Transverse colon (tissue), 4 donors: ENCODE measurements at regions not wholly inside any gene's neighbourhood (a gene's known extent, or its start where the extent isn't known, plus 50 kb on each side); places are given as distances from the start of the nearest gene placed in this dataset.

Experiments used
- DNase-seq: peaks from one replicate; pipeline ENCODE4 v3.0.0-alpha.2; 2019
- H3K27ac ChIP-seq, 4 donors: fragments of 200-600 bp; sonication (generic); 2 replicates each; pipeline ENCODE4 v1.5.1; 2016 to 2018; ENCODE audit warnings: inconsistent platforms in 4 of 4
- H3K27me3 ChIP-seq: fragments of 200-600 bp; sonication (generic); 2 replicates; pipeline ENCODE4 v1.5.1; 2017; ENCODE audit warnings: inconsistent platforms
- H3K36me3 ChIP-seq, 4 donors: fragments of 200-600 bp; sonication (generic); 2 replicates each; pipeline ENCODE4 v1.5.1; 2017 to 2019; ENCODE audit warnings: inconsistent platforms in 4 of 4
- H3K4me1 ChIP-seq, 4 donors: fragments of 200-600 bp; sonication (generic); 2 replicates each; pipeline ENCODE4 v1.5.1; 2017 to 2020; ENCODE audit warnings: inconsistent platforms in 4 of 4
- H3K4me3 ChIP-seq, 4 donors: fragments of 200-600 bp; sonication (generic); 1 replicate in 1 of 4; 2 replicates in 3 of 4; pipeline versions ENCODE4 v1.5.1 to v1.6.1; 2017 to 2019; ENCODE audit warnings: inconsistent platforms in 4 of 4
- H3K9me3 ChIP-seq, 2 donors: fragments of 200-600 bp; sonication (generic); 2 replicates each; pipeline ENCODE4 v1.5.1; 2017 to 2019; ENCODE audit warnings: inconsistent platforms in 2 of 2
- EP300 ChIP-seq: sonication (generic); formaldehyde crosslinking; IDR thresholded peaks from one replicate; pipeline ENCODE4 v1.6.1; 2017; ENCODE audit warnings: antibody characterized with exemption, low read depth
- POLR2A ChIP-seq: fragments of 450-650 bp; IDR thresholded peaks from one replicate; pipeline ENCODE4 v1.6.1; 2016; ENCODE audit warnings: antibody characterized with exemption, mild to moderate bottlenecking, moderate library complexity
- POLR2AphosphoS5 ChIP-seq, 3 donors: sonication (generic); formaldehyde crosslinking; IDR thresholded peaks; one replicate each; pipeline ENCODE4 v1.6.1; 2016; ENCODE audit warnings: antibody characterized with exemption in 3 of 3
- WGBS, 2 donors: methylation state at CpG; one replicate each; pipeline ENCODE4 v1.1.5; 2018; ENCODE audit warnings: low coverage in 1 of 2; 5-methylcytosine and 5-hydroxymethylcytosine counted together
- in situ Hi-C, 4 donors: fragments of 200-750 bp; cut with MboI; loops; one replicate each; pipeline versions ENCODE4 v1.15.0 to v1.15.1; 2017; ENCODE audit warnings: low sequenced_read_pairs in 3 of 4, low pct_ligation_motif_present in 1 of 4, low pct_unique_long_range_greater_than_20kb in 1 of 4
- intact Hi-C: fragments of 100-400 bp; cut with DNase I; formaldehyde crosslinking; loops from one replicate; pipeline ENCODE4 v1.15.1; 2023; ENCODE audit warnings: low total_unique reads
- TF ChIP-seq, protein P1 (sequence below), 5 experiments: fragments of 200-600 bp in 3 of 5; fragments of 450-650 bp in 2 of 5; sonication (generic) in 3 of 5; IDR thresholded peaks; 1 replicate in 2 of 5; 2 replicates in 3 of 5; pipeline ENCODE4 v1.5.1; 2016 to 2017; ENCODE audit warnings: antibody characterized with exemption in 5 of 5, inconsistent platforms in 3 of 5, mild to moderate bottlenecking in 2 of 5, moderate library complexity in 1 of 5

DNA sequence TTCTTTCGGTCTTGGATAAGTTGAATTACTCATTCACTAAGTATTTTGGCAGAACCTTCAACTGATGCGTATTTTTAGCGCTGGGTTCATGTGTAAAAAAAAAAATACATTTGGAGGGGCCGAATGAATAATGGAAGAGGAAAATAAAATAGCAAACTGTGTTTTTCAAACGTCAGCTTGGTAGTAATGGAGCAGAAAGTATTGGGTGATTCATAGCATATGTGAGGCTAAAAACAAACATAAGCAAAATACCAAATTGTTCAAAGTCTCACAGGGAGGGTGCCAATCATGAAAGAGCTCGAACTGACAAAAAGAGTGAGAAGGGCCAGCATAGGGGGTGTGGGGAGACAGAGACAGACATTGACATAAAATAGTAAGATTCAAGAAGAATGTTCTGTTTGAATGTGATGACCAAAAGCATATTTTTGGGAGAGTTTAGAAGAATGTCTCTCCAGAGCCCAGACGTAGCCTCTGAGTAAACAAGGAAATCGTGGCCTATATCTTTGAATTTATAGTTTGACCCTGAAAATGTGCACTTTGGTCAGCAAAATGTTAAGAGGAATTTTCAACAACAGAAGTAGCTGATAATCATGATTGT, 174.9 kb upstream of the HMHB1 start:
- in situ Hi-C loops = no loop called here
- Histone ChIP-seq H3K27me3 (no peaks in the 10 kb centered on the region), H3K4me3 (no peak overlapping the region), H3K36me3 (no peaks in the 10 kb centered on the region), H3K27ac (no peak overlapping the region), H3K9me3 (no peaks in the 10 kb centered on the region), H3K4me1 (peaks cover 0 to 7% (median 2%) of the 10 kb centered on the region in 4 donors)
- DNase-seq = no peak
- intact Hi-C loops = no loop called here
- TF ChIP-seq POLR2AphosphoS5 (IDR thresholded peaks at IDR 0.05) = no peak
- no peak for TF ChIP-seq POLR2A
- TF ChIP-seq, protein P1, sequence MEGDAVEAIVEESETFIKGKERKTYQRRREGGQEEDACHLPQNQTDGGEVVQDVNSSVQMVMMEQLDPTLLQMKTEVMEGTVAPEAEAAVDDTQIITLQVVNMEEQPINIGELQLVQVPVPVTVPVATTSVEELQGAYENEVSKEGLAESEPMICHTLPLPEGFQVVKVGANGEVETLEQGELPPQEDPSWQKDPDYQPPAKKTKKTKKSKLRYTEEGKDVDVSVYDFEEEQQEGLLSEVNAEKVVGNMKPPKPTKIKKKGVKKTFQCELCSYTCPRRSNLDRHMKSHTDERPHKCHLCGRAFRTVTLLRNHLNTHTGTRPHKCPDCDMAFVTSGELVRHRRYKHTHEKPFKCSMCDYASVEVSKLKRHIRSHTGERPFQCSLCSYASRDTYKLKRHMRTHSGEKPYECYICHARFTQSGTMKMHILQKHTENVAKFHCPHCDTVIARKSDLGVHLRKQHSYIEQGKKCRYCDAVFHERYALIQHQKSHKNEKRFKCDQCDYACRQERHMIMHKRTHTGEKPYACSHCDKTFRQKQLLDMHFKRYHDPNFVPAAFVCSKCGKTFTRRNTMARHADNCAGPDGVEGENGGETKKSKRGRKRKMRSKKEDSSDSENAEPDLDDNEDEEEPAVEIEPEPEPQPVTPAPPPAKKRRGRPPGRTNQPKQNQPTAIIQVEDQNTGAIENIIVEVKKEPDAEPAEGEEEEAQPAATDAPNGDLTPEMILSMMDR (IDR thresholded peaks at IDR 0.05) = no peak
- TF ChIP-seq EP300 = no peak
- 41 to 49% methylated on average over 8 of the region's 8 CpGs for WGBS, 2 donors

- DNase-seq = no peak
- WGBS, 2 donors = 75 to 76% methylated on average over 1 to 2 of the region's 2 CpGs
- Histone ChIP-seq H3K9me3 (no peaks in the 10 kb centered on the region), H3K36me3 (no peaks in the 10 kb centered on the region), H3K4me1 (peaks cover 0 to 7% (median 2%) of the 10 kb centered on the region in 4 donors), H3K27me3 (no peaks in the 10 kb centered on the region), H3K27ac (no peak overlapping the region), H3K4me3 (no peak overlapping the region)
- intact Hi-C loops (no loop called here), in situ Hi-C loops (no loop called here)
- no peak for TF ChIP-seq POLR2A
- no peak for TF ChIP-seq POLR2AphosphoS5 (IDR thresholded peaks at IDR 0.05)
- TF ChIP-seq, protein P1 (IDR thresholded peaks at IDR 0.05) = no peak
- TF ChIP-seq EP300 = no peak
Observed at GRCh38 chr5:143635888-143636287, 176.1 kb upstream of the HMHB1 start.

DNA sequence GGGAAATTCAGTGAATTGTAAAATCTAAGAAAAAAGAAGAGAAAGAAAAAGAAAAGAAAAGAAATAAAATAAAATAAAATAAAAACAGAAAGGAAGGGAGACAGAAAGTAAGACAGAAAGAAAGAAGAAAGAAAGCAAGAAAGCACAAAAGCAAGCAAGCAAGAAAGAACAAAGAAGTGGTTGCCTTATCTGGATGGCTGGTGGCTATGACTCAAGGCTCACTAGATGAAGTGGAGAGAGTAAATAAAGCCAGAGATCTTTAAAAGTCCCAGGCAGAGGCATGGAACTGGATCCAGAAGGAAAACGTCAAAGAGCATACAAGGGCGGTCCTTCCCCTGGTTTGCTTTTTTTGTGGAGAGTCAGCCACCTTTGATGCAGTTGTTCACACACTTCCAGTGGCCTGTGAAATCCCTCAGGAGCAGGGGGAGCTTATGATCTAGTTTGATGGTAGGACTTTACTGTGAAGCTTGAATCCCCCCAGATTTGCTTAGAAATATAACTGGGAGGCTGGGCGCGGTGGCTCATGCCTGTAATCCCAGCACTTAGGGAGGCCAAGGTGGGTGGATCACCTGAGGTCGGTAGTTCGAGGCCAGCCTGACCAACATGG, 176.7 kb upstream of the HMHB1 start:
- intact Hi-C loops (no loop called here), in situ Hi-C loops (no loop called here)
- Histone ChIP-seq H3K4me1 (peaks cover 0 to 7% (median 2%) of the 10 kb centered on the region in 4 donors), H3K36me3 (no peaks in the 10 kb centered on the region), H3K9me3 (no peaks in the 10 kb centered on the region), H3K27me3 (no peaks in the 10 kb centered on the region), H3K27ac (no peak overlapping the region), H3K4me3 (no peak overlapping the region)
- no peak for TF ChIP-seq EP300
- TF ChIP-seq POLR2AphosphoS5 (IDR thresholded peaks at IDR 0.05) = no peak
- TF ChIP-seq POLR2A = no peak
- TF ChIP-seq, protein P1 (IDR thresholded peaks at IDR 0.05) = no peak
- WGBS, 2 donors = 83 to 87% methylated on average over 4 to 6 of the region's 6 CpGs
- no peak for DNase-seq

- H3K4me1 ChIP-seq = peaks cover 0 to 7% (median 2%) of the 10 kb centered on the region in 4 donors
- in situ Hi-C loops = no loop called here
- no peak overlapping the region for H3K27ac ChIP-seq
Observed at GRCh38 chr5:143634689-143635088, 177.3 kb upstream of the HMHB1 start.

More at GRCh38 chr5:143634689-143635088, 177.3 kb upstream of the HMHB1 start:
- intact Hi-C loops = loop anchor here (1.0 kb wide), 1 partner anchor 23 kb away; no protein-coding TSS in a partner anchor
- Histone ChIP-seq H3K9me3 (no peaks in the 10 kb centered on the region), H3K36me3 (no peaks in the 10 kb centered on the region), H3K4me3 (no peak overlapping the region), H3K27me3 (no peaks in the 10 kb centered on the region)
- DNase-seq = no peak
- TF ChIP-seq EP300 (no peak), POLR2AphosphoS5 (IDR thresholded peaks at IDR 0.05) (no peak), POLR2A (no peak)
- TF ChIP-seq, protein P1 (IDR thresholded peaks at IDR 0.05) = no peak
